PC-3 (cell line): ENCODE measurements at regions not wholly inside any gene's neighbourhood (a gene's known extent, or its start where the extent isn't known, plus 50 kb on each side); places are given as distances from the start of the nearest gene placed in this dataset.

Experiments
- EZH2 ChIP-seq: fragments of 300-600 bp; sonication (generic); IDR thresholded peaks from one replicate; pipeline ENCODE4 v1.6.1; 2017; ENCODE audit warnings: antibody characterized with exemption, mild to moderate bottlenecking, low read length; ENCODE audit not compliant: unreplicated experiment
- EZH2phosphoT487 ChIP-seq: fragments of 300-600 bp; sonication (generic); IDR thresholded peaks from 2 replicates; pipeline ENCODE4 v1.6.1; 2018; ENCODE audit warnings: mild to moderate bottlenecking, antibody characterized with exemption, low read length, borderline replicate concordance
- TF ChIP-seq, protein P1 (sequence below): fragments of 300-600 bp; sonication (generic); conservative IDR thresholded peaks from 2 replicates; pipeline ENCODE4 v1.5.1; 2017; ENCODE audit warnings: antibody characterized with exemption, low read depth, mild to moderate bottlenecking, low read length

DNA sequence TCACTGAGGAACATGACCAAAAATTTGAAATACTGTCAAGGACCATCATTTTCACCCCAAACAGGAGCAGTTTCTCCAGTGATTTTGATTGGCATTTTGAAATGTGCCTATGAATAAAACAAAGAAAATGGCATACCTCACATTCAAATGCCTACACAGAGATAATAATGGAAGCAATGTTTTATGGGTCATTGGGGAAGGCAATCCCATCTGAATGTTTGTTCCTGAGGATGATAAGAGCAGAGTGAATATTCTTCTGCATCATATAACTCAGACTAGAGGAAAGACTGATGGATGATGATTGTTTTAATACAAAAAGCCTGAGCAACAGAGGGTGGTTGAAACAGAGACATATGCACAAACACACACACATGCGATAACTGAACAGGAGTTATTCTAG, 2749.9 kb downstream of the PCDH9 start:
- TF ChIP-seq, protein P1, sequence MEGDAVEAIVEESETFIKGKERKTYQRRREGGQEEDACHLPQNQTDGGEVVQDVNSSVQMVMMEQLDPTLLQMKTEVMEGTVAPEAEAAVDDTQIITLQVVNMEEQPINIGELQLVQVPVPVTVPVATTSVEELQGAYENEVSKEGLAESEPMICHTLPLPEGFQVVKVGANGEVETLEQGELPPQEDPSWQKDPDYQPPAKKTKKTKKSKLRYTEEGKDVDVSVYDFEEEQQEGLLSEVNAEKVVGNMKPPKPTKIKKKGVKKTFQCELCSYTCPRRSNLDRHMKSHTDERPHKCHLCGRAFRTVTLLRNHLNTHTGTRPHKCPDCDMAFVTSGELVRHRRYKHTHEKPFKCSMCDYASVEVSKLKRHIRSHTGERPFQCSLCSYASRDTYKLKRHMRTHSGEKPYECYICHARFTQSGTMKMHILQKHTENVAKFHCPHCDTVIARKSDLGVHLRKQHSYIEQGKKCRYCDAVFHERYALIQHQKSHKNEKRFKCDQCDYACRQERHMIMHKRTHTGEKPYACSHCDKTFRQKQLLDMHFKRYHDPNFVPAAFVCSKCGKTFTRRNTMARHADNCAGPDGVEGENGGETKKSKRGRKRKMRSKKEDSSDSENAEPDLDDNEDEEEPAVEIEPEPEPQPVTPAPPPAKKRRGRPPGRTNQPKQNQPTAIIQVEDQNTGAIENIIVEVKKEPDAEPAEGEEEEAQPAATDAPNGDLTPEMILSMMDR, result no peak
- TF ChIP-seq EZH2, result no peak
- TF ChIP-seq EZH2phosphoT487, result no peak
